ENCODE measurements at regions not wholly inside any gene's neighbourhood (a gene's known extent, or its start where the extent isn't known, plus 50 kb on each side); places are given as distances from the start of the nearest gene placed in this dataset.

- H3K4me3 ChIP-seq (ENCODE audit: low read depth, low read length, poor library complexity, severe bottlenecking) = no peak overlapping the region
- DNase-seq (ENCODE audit: low spot score) = no peak
- intact Hi-C loops (cut with micrococcal nuclease; ENCODE audit: unreplicated experiment) = no loop called here
These were observed 609.3 kb downstream of the GBE1 start for GRCh38 chr3:81152156-81152555.

GRCh38 chr3:81132995-81133394 is 628.5 kb downstream of the GBE1 start:
- no TSS peak for BruUV-seq (replicated peaks)
- ChIA-PET POLR2A (no interaction called here), CTCF (ENCODE audit: unreplicated experiment) (no interaction called here)
- H3K4me3 ChIP-seq (ENCODE audit: low read depth, low read length, poor library complexity, severe bottlenecking) = no peak overlapping the region
- no peak for DNase-seq (ENCODE audit: low spot score)
- H2AFZ ChIP-seq (ENCODE audit: low read length) = no peak overlapping the region
- intact Hi-C loops (cut with micrococcal nuclease; ENCODE audit: unreplicated experiment) = no loop called here
- no peak overlapping the region for H3K27ac ChIP-seq (ENCODE audit: low read depth, low read length, poor library complexity, severe bottlenecking)
- no peak overlapping the region for H3K4me2 ChIP-seq (ENCODE audit: low read length)
- no peaks in the 10 kb centered on the region for H3K79me2 ChIP-seq (ENCODE audit: insufficient read depth, low read depth, low read length)
- no peaks in the 10 kb centered on the region for H3K36me3 ChIP-seq (ENCODE audit: insufficient read depth, low read length)
- no peaks in the 10 kb centered on the region for H3K9me3 ChIP-seq (ENCODE audit: low read length)
- TF ChIP-seq CTCF (conservative IDR thresholded peaks at IDR 0.05; ENCODE audit: low read length) = no peak
- no peak for TF ChIP-seq EZH2phosphoT487 (IDR thresholded peaks at IDR 0.05; ENCODE audit: borderline replicate concordance, low read depth, low read length)
- H3K4me1 ChIP-seq (ENCODE audit: insufficient read depth, low read length, poor library complexity, severe bottlenecking) = no peaks in the 10 kb centered on the region
- H4K20me1 ChIP-seq (ENCODE audit: insufficient read depth, low read length) = no peaks in the 10 kb centered on the region
- H3K9me2 ChIP-seq (ENCODE audit: insufficient read depth, low read length) = no peaks in the 10 kb centered on the region

More at GRCh38 chr3:81152156-81152555, 609.3 kb downstream of the GBE1 start:
- Histone ChIP-seq H3K36me3 (ENCODE audit: insufficient read depth, low read length) (no peaks in the 10 kb centered on the region), H3K27ac (ENCODE audit: low read depth, low read length, poor library complexity, severe bottlenecking) (no peak overlapping the region), H3K9me2 (ENCODE audit: insufficient read depth, low read length) (no peaks in the 10 kb centered on the region), H3K79me2 (ENCODE audit: insufficient read depth, low read depth, low read length) (no peaks in the 10 kb centered on the region), H3K9me3 (ENCODE audit: low read length) (no peaks in the 10 kb centered on the region), H2AFZ (ENCODE audit: low read length) (no peak overlapping the region), H3K4me1 (ENCODE audit: insufficient read depth, low read length, poor library complexity, severe bottlenecking) (no peaks in the 10 kb centered on the region), H4K20me1 (ENCODE audit: insufficient read depth, low read length) (no peaks in the 10 kb centered on the region), H3K4me2 (ENCODE audit: low read length) (no peak overlapping the region)
- no peak for TF ChIP-seq CTCF (conservative IDR thresholded peaks at IDR 0.05; ENCODE audit: low read length)
- no peak for TF ChIP-seq EZH2phosphoT487 (IDR thresholded peaks at IDR 0.05; ENCODE audit: borderline replicate concordance, low read depth, low read length)
- no TSS peak for BruUV-seq (replicated peaks)
- ChIA-PET CTCF (ENCODE audit: unreplicated experiment) (no interaction called here), POLR2A (interaction anchor here (0.9 kb wide), 1 partner anchor 9 kb away, joined by 3 read pairs; no protein-coding TSS in a partner anchor)

GRCh38 chr3:81105789-81106488 is 655.5 kb downstream of the GBE1 start:
- H3K36me3 ChIP-seq (ENCODE audit: insufficient read depth, low read length) = no peaks in the 10 kb centered on the region
- no peak overlapping the region for H3K27ac ChIP-seq (ENCODE audit: low read depth, low read length, poor library complexity, severe bottlenecking)
- H3K4me3 ChIP-seq (ENCODE audit: low read depth, low read length, poor library complexity, severe bottlenecking) = no peak overlapping the region
- H3K4me1 ChIP-seq (ENCODE audit: insufficient read depth, low read length, poor library complexity, severe bottlenecking) = no peaks in the 10 kb centered on the region
- no peaks in the 10 kb centered on the region for H3K9me3 ChIP-seq (ENCODE audit: low read length)
- no peaks in the 10 kb centered on the region for H4K20me1 ChIP-seq (ENCODE audit: insufficient read depth, low read length)
- H3K4me2 ChIP-seq (ENCODE audit: low read length) = no peak overlapping the region
- DNase-seq (ENCODE audit: low spot score) = no peak
- no peak overlapping the region for H2AFZ ChIP-seq (ENCODE audit: low read length)
- intact Hi-C loops (cut with micrococcal nuclease; ENCODE audit: unreplicated experiment) = no loop called here
- no peaks in the 10 kb centered on the region for H3K79me2 ChIP-seq (ENCODE audit: insufficient read depth, low read depth, low read length)
- TF ChIP-seq EZH2phosphoT487 (IDR thresholded peaks at IDR 0.05; ENCODE audit: borderline replicate concordance, low read depth, low read length) (no peak), CTCF (conservative IDR thresholded peaks at IDR 0.05; ENCODE audit: low read length) (no peak)
- POLR2A ChIA-PET = no interaction called here
- CTCF ChIA-PET (ENCODE audit: unreplicated experiment) = no interaction called here
- no peaks in the 10 kb centered on the region for H3K9me2 ChIP-seq (ENCODE audit: insufficient read depth, low read length)
- no TSS peak for BruUV-seq (replicated peaks)
